ENCODE measurements at regions not wholly inside any gene's neighbourhood (a gene's known extent, or its start where the extent isn't known, plus 50 kb on each side); places are given as distances from the start of the nearest gene placed in this dataset.

GRCh38 chr2:734496-734895 is 57.3 kb upstream of the TMEM18 start:
- TF ChIP-seq POLR2AphosphoS5 (IDR thresholded peaks at IDR 0.05; ENCODE audit: low read depth, low read length), result no peak
- no peak for TF ChIP-seq CTCF (IDR thresholded peaks at IDR 0.05)
- no peak for TF ChIP-seq TCF7L2 (IDR thresholded peaks at IDR 0.05; ENCODE audit: low read depth, low read length)
- TF ChIP-seq REST (IDR thresholded peaks at IDR 0.05; ENCODE audit: insufficient read depth in 1 of 2, low read depth in 2 of 2, low read length in 1 of 2), result no peak
- TF ChIP-seq SIN3A (IDR thresholded peaks at IDR 0.05; ENCODE audit: borderline replicate concordance, insufficient read depth, low read depth, low read length), result no peak
